Stimulated activated CD8-positive, alpha-beta memory T cell treated with anti-CD3 and anti-CD28 coated beads, Interleukin-4, amount 100 ng/mL, for 1 hour (primary cell): ENCODE measurements at regions not wholly inside any gene's neighbourhood (a gene's known extent, or its start where the extent isn't known, plus 50 kb on each side); places are given as distances from the start of the nearest gene placed in this dataset.
"Not testable (repeated sequence)": the region's sequence is repeated elsewhere in the genome, so short reads cannot be mapped to it uniquely, and the experiment has no call there.

Experiments used
- DNase-seq, 2 donors: peaks; one replicate each; pipeline ENCODE4 v3.0.0-alpha.2; 2020; ENCODE audit warnings: low read depth in 2 of 2, low spot score in 1 of 2

GRCh38 chr22:27109406-27109805, 452.0 kb downstream of the MIAT start:
- DNase-seq: not testable (repeated sequence)

GRCh38 chr22:27110665-27111451, 453.5 kb downstream of the MIAT start:
- no peak for DNase-seq

GRCh38 chr22:27111796-27112672, 454.6 kb downstream of the MIAT start:
- DNase-seq: no peak

DNA sequence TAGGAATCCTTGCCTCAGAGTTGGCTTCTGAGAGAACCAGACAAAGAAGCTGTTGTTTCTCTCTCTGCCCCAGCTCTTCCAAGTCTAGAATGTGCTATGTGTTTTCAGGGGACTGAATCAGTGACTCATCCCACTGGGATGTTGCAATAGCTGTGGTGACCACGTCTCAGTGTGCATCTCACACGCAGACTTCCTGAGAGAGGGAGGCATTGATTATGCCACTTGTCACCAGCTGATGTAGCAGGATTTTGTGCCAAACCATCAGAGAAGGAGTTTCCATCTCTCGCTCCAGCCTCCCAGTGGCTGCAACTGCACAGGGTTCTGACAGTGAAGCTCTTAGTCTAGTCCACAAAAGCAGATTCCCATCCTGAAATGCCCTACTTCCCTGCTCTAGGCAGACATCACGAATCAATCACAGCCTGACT, 455.8 kb downstream of the MIAT start:
- DNase-seq: no peak

GRCh38 chr22:27113641-27114040, 456.3 kb downstream of the MIAT start:
- no peak for DNase-seq

- no peak for DNase-seq
Observed at GRCh38 chr22:27114186-27114585, 456.8 kb downstream of the MIAT start.

- DNase-seq: no peak
Observed at GRCh38 chr22:27115410-27115809, 458.0 kb downstream of the MIAT start.

DNA sequence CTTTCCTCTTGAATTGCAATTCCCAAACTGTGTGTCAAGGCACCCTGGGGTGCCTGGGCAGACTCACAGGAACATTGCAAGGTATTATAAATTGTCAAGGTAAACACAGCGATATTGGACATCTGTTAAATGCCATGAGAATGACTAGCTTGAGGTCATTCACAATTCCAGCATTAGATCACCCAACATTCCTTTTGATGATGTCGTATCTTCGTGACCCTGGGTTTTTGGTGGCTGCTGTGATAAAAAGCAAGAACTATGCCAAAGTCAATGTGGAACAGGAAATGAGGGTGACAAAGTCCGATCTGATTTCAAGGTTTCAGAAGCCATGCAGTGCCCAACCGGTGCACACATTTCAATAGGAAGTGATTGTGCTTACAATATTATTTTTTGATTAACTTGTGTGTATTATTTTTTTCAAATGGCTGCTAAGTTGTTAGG, 458.4 kb downstream of the MIAT start:
- DNase-seq: no peak

DNA sequence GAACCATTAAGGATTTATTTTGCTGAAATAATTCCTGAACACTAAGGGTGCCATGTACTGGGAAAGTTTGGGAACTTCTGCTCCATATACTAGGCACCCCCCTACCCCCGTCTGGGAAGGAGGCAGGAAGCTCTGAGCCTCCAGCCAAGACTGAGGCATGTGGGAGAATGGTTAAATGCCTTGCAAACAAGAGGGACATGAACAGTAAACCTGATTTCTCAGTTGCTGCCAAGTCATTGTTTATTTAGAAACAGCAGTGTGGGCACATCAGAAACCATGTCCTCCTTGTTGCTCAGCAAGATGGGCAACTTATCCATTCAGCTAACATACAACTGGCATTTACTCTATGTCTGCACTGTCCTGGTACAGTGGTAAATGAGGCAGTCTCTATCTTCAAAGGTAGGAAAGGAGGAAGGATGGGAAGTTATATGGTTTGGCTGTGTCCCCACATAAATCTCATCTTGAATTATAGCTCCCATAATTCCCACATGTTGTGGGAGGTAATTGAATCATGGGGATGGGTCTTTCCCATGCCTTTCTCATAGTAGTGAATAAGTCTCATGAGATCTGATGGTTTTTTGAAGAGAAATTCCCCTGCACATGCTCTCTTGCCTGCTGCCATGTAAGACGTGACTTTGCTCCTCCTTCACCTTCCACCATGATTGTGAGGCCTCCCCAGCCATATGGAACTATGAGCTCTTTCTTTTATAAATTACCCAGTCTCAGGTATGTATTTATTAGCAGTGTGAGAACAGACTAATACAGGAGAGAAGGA, 459.1 kb downstream of the MIAT start:
- DNase-seq: no peak

DNA sequence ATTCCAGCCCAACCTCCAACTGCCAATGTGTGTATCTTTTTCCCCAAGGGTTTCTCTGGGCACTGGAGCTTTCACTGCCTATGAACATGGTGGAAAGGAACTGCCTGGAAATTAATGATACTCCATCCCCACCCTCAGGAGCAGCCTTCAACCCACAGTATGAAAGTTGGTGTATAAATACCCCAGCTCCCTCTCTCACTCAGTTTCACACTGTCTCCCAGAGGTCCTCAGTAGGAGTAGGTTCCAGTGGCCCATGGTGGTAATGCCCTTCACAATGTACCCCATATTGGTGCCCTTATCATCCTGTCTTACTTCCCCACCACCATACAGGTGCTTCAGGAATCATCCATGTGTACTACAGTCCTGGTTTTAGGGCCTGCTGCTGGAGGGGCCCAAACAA, 462.6 kb downstream of the MIAT start:
- DNase-seq: no peak

GRCh38 chr22:27122574-27122973, 465.2 kb downstream of the MIAT start:
- DNase-seq: no peak

GRCh38 chr22:27123880-27124279, 466.5 kb downstream of the MIAT start:
- DNase-seq: no peak

- DNase-seq: no peak
Observed at GRCh38 chr22:27124351-27124966, 467.1 kb downstream of the MIAT start.

DNA sequence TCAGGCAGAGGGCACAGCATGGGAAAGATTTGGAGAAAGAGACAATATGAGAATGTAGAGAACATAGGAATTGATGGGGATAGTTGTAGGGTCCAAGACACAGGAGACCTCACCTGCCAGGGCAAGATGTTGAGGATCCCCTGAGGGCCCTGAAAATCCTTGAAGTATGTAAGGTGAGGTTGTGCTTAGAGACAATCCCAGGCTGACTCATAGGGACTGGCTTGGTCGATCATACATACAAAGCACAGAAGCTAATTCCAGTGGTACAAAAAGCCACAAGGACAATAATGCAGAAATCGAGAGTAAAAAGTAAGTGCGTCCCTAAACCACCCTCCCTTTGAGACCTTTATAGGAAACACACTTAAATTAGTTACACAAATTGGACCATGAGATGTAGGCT, 468.2 kb downstream of the MIAT start:
- no peak for DNase-seq

DNA sequence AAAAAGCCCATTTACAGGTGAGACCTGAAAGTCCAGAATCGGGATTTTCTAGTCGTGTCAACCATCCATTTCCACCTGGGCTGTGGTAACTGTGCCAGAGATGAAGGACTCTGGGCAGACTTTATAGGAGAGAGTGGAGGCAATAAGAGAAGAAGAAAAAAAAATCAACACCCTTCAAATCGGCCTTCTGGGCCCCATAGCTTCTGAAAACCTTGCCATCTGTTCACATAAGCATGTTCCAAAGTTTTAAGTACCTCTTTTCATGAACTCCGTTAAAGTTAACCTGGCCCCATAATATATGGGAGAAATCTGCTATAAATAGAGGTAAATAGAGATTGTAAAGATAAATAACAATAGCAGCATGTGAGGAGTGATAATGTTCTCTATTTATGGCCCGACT, 470.5 kb downstream of the MIAT start:
- no peak for DNase-seq

DNA sequence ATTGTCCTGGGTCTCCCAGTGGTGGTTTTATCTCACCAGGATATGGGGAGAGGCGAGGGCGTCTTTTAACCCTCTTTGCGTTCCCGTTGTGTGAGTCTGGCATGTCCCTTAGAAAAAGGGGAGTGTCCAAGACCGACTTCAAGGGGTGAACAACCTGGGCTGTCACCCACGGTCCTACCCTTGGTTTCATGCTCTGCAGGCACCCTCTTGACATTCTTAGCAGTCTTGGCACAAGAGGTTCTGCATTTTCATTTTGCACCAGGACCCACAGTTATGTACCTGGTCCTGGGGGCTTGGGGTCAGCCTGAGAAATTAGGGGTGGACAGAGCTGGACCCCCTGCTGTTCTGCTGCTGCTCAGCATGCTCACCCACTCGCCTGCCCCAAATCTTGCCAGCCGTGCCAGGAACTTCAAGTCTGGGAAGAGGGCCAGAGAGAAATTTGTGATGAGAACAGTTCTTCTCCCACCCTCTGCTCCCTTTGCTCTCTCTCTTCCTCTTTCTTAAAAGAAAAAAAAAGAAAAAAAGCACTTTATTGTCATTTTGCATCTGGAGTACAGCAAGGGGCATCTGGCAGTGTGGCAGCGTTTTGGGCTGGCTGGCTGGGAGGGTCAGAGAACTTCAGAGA, 471.2 kb downstream of the MIAT start:
- no peak for DNase-seq

- no peak for DNase-seq
Observed at GRCh38 chr22:27129266-27129665, 471.9 kb downstream of the MIAT start.

DNA sequence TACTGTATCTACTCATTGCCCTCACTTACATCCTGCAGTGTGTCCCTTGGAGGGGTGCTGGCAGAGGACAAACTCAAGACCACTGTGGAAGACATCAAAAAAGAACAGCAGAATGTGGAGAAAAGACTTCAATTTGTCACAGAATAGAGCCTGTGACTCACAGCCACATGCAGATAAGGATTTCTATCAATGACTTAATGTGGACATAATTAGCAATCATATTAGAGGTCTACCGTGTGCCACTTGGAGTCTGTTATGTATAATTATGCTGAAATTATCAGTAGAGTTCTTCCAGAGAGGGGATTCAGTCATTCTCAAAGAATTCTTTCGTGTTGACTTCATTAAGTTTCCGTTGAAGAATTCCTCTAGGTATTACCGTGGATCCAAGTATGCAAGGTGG, 473.5 kb downstream of the MIAT start:
- no peak for DNase-seq

DNA sequence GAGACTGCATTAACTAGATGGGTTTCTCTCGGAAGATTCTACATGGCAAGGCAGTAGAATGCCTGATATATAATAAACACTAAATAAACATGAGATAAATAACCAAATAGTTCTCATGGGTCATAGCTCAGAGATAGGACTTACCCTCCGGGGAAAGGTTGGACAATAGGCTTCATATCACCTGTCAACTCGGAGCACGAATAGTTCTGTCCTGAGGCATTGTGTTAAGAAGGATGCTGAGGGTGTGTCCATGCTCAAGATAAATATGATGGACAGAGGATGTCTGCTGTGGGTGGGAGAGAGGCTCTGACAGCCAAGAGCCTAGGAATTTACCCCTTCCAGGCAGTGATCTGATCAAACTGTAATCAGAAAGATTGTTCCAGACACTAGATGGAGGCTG, 474.0 kb downstream of the MIAT start:
- DNase-seq: no peak

GRCh38 chr22:27132400-27132799, 475.0 kb downstream of the MIAT start:
- DNase-seq: no peak

GRCh38 chr22:27133019-27133431, 475.6 kb downstream of the MIAT start:
- no peak for DNase-seq
